NCI-H446 treated with DMSO at 0.1 percent for 48 hours (cell line): ENCODE measurements at regions not wholly inside any gene's neighbourhood (a gene's known extent, or its start where the extent isn't known, plus 50 kb on each side); places are given as distances from the start of the nearest gene placed in this dataset.
"Not testable (repeated sequence)": the region's sequence is repeated elsewhere in the genome, so short reads cannot be mapped to it uniquely, and the experiment has no call there.

ENCODE experiments used
- DNase-seq: peaks from one replicate; lab custom pipeline; 2025; lab: John Stamatoyannopoulos, UW

- DNase-seq: no peak
Measured at GRCh38 chr6:15839969-15840541, 177.2 kb upstream of the DTNBP1 start.

- no peak for DNase-seq
Measured at GRCh38 chr6:15837205-15837604, 174.4 kb upstream of the DTNBP1 start.

GRCh38 chr6:15832841-15833240, 170.0 kb upstream of the DTNBP1 start:
- DNase-seq: no peak

- DNase-seq: no peak
Measured at GRCh38 chr6:15829156-15829555, 166.3 kb upstream of the DTNBP1 start.

- DNase-seq: no peak
Measured at GRCh38 chr6:15827496-15828255, 164.8 kb upstream of the DTNBP1 start.

GRCh38 chr6:15826814-15827318, 164.0 kb upstream of the DTNBP1 start:
- DNase-seq: no peak

GRCh38 chr6:15825332-15825930, 162.6 kb upstream of the DTNBP1 start:
- no peak for DNase-seq

- no peak for DNase-seq
Measured at GRCh38 chr6:15824811-15825210, 162.0 kb upstream of the DTNBP1 start.

GRCh38 chr6:15823838-15824414, 161.1 kb upstream of the DTNBP1 start:
- no peak for DNase-seq

- no peak for DNase-seq
Measured at GRCh38 chr6:15822835-15823234, 160.0 kb upstream of the DTNBP1 start.

- no peak for DNase-seq
Measured at GRCh38 chr6:15819841-15820240, 157.0 kb upstream of the DTNBP1 start.

GRCh38 chr6:15819226-15819625, 156.4 kb upstream of the DTNBP1 start:
- DNase-seq: no peak

- no peak for DNase-seq
Measured at GRCh38 chr6:15818491-15818890, 155.7 kb upstream of the DTNBP1 start.

GRCh38 chr6:15818044-15818443, 155.2 kb upstream of the DTNBP1 start:
- DNase-seq: no peak

GRCh38 chr6:15817100-15817499, 154.3 kb upstream of the DTNBP1 start:
- no peak for DNase-seq

GRCh38 chr6:15816661-15817060, 153.8 kb upstream of the DTNBP1 start:
- no peak for DNase-seq

- DNase-seq: not testable (repeated sequence)
Measured at GRCh38 chr6:15813698-15814097, 150.9 kb upstream of the DTNBP1 start.

GRCh38 chr6:15811107-15811506, 148.3 kb upstream of the DTNBP1 start:
- no peak for DNase-seq

- no peak for DNase-seq
Measured at GRCh38 chr6:15810618-15811017, 147.8 kb upstream of the DTNBP1 start.

GRCh38 chr6:15809367-15809766, 146.5 kb upstream of the DTNBP1 start:
- no peak for DNase-seq

- no peak for DNase-seq
Measured at GRCh38 chr6:15804164-15805154, 141.6 kb upstream of the DTNBP1 start.

GRCh38 chr6:15802466-15802865, 139.6 kb upstream of the DTNBP1 start:
- no peak for DNase-seq
